A673 (cell line): ENCODE measurements at regions not wholly inside any gene's neighbourhood (a gene's known extent, or its start where the extent isn't known, plus 50 kb on each side); places are given as distances from the start of the nearest gene placed in this dataset.

Source experiments
- EZH2 ChIP-seq: fragments of 200-600 bp; sonication (generic); IDR thresholded peaks from 2 replicates; pipeline ENCODE4 v1.6.1; 2017; ENCODE audit warnings: borderline replicate concordance, low read depth, mild to moderate bottlenecking, mixed read lengths, antibody characterized with exemption, low read length; ENCODE audit not compliant: poor library complexity, severe bottlenecking
- TF ChIP-seq, protein P1 (sequence below): fragments of 300-800, 200-600 bp; sonication (generic); conservative IDR thresholded peaks from 2 replicates; pipeline ENCODE4 v1.5.1; 2017; ENCODE audit warnings: low read depth, mild to moderate bottlenecking, antibody characterized with exemption, low read length, moderate library complexity, mixed read lengths

DNA sequence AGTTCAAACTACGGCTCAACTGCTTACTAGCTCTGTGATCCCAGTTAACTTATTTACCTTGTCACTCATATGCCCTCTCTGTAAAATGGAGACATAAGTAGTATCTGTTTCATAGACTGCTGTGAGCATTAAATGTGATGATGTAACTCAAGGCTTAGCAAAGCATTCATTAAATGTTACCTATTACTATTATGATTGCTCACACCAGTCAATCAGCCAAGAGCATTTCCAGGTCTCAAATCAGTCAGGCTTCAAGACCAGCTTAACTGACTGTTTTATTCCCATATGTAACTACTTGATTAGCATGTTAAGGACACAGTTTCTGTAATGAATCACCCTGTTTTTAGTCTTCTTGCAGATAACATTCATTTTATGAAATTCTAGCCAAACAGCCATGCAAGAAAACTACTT, 413.3 kb downstream of the MLLT3 start:
- TF ChIP-seq, protein P1, sequence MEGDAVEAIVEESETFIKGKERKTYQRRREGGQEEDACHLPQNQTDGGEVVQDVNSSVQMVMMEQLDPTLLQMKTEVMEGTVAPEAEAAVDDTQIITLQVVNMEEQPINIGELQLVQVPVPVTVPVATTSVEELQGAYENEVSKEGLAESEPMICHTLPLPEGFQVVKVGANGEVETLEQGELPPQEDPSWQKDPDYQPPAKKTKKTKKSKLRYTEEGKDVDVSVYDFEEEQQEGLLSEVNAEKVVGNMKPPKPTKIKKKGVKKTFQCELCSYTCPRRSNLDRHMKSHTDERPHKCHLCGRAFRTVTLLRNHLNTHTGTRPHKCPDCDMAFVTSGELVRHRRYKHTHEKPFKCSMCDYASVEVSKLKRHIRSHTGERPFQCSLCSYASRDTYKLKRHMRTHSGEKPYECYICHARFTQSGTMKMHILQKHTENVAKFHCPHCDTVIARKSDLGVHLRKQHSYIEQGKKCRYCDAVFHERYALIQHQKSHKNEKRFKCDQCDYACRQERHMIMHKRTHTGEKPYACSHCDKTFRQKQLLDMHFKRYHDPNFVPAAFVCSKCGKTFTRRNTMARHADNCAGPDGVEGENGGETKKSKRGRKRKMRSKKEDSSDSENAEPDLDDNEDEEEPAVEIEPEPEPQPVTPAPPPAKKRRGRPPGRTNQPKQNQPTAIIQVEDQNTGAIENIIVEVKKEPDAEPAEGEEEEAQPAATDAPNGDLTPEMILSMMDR: no peak
- TF ChIP-seq EZH2: no peak
